GM12878 (cell line): ENCODE measurements at regions not wholly inside any gene's neighbourhood (a gene's known extent, or its start where the extent isn't known, plus 50 kb on each side); places are given as distances from the start of the nearest gene placed in this dataset.

Source experiments
- EGR1 ChIP-seq, 2 experiments: IDR thresholded peaks; 1 replicate in 1 of 2; 2 replicates in 1 of 2; pipeline ENCODE4 v1.6.1; 2011 to 2012; ENCODE audit warnings: low read depth in 2 of 2, low read length in 2 of 2, borderline replicate concordance in 1 of 2, mild to moderate bottlenecking in 1 of 2, moderate library complexity in 1 of 2
- FOXM1 ChIP-seq: IDR thresholded peaks from 2 replicates; pipeline ENCODE4 v1.6.1; 2012; ENCODE audit warnings: low read depth, mild to moderate bottlenecking, inconsistent platforms, low read length, moderate library complexity
- NFYB ChIP-seq: IDR thresholded peaks from 2 replicates; pipeline ENCODE4 v1.6.1; 2011; ENCODE audit warnings: low read depth, mild to moderate bottlenecking, low read length, improper control_type of control experiment, moderate library complexity; ENCODE audit not compliant: insufficient read depth
- SMAD5 ChIP-seq: IDR thresholded peaks from 2 replicates; pipeline ENCODE4 v1.6.1; 2016; ENCODE audit warnings: antibody characterized with exemption, low read depth
- STAT1 ChIP-seq: fragments of 450-650 bp; conservative IDR thresholded peaks from 2 replicates; pipeline ENCODE4 v1.6.1; 2014; ENCODE audit warnings: antibody characterized with exemption, mild to moderate bottlenecking
- TARDBP ChIP-seq: IDR thresholded peaks from 2 replicates; pipeline ENCODE4 v1.6.1; 2016; ENCODE audit warnings: borderline replicate concordance
- ZBTB4 ChIP-seq: fragments of 450-650 bp; formaldehyde crosslinking; IDR thresholded peaks from 2 replicates; pipeline ENCODE4 v1.4.0; 2022; ENCODE audit warnings: mild to moderate bottlenecking, moderate library complexity
- ZNF592 ChIP-seq: fragments of 450-650 bp; IDR thresholded peaks from 2 replicates; pipeline ENCODE4 v1.6.1; 2017; ENCODE audit warnings: mild to moderate bottlenecking, moderate library complexity

GRCh38 chr3:72388644-72389043 lies 459.6 kb downstream of the SHQ1 start (continued):
- TF ChIP-seq TARDBP (no peak), STAT1 (no peak), FOXM1 (no peak), SMAD5 (no peak), ZNF592 (no peak), NFYB (no peak), ZBTB4 (CRISPR knock-in tag) (no peak), EGR1 (IDR thresholded peaks at IDR 0.05; ENCODE audit: borderline replicate concordance in 1 of 2, low read depth in 2 of 2, low read length in 2 of 2) (no peak)
